ENCODE measurements at regions not wholly inside any gene's neighbourhood (a gene's known extent, or its start where the extent isn't known, plus 50 kb on each side); places are given as distances from the start of the nearest gene placed in this dataset.

GRCh38 chr4:147049946-147050345, 104.3 kb upstream of the TTC29 start:
- H3K36me3 Mint-ChIP-seq (ENCODE audit: low read depth, unreplicated experiment), result no peaks in the 10 kb centered on the region
- H3K27ac Mint-ChIP-seq (ENCODE audit: unreplicated experiment), result no peak overlapping the region
- DNase-seq (ENCODE audit: low spot score), result no peak
- no peaks in the 10 kb centered on the region for H3K4me1 Mint-ChIP-seq (ENCODE audit: unreplicated experiment)
- H3K27me3 Mint-ChIP-seq (ENCODE audit: unreplicated experiment), result no peaks in the 10 kb centered on the region
- no peaks in the 10 kb centered on the region for H3K9me3 Mint-ChIP-seq (ENCODE audit: unreplicated experiment)
- no peak for TF ChIP-seq CTCF (IDR thresholded peaks at IDR 0.05; ENCODE audit: unreplicated experiment)
- H3K4me3 Mint-ChIP-seq (ENCODE audit: unreplicated experiment), result no peak overlapping the region

- no peak for TF ChIP-seq CTCF (IDR thresholded peaks at IDR 0.05; ENCODE audit: unreplicated experiment)
- DNase-seq (ENCODE audit: low spot score), result no peak
- Mint-ChIP-seq H3K4me1 (ENCODE audit: unreplicated experiment) (no peaks in the 10 kb centered on the region), H3K9me3 (ENCODE audit: unreplicated experiment) (no peaks in the 10 kb centered on the region), H3K36me3 (ENCODE audit: low read depth, unreplicated experiment) (no peaks in the 10 kb centered on the region), H3K27ac (ENCODE audit: unreplicated experiment) (no peak overlapping the region), H3K4me3 (ENCODE audit: unreplicated experiment) (no peak overlapping the region), H3K27me3 (ENCODE audit: unreplicated experiment) (no peaks in the 10 kb centered on the region)
Measured at GRCh38 chr4:147050356-147050765, 104.7 kb upstream of the TTC29 start.

GRCh38 chr4:147052361-147052760, 106.7 kb upstream of the TTC29 start:
- H3K4me3 Mint-ChIP-seq (ENCODE audit: unreplicated experiment), result no peak overlapping the region
- no peaks in the 10 kb centered on the region for H3K27me3 Mint-ChIP-seq (ENCODE audit: unreplicated experiment)
- H3K36me3 Mint-ChIP-seq (ENCODE audit: low read depth, unreplicated experiment), result no peaks in the 10 kb centered on the region

GRCh38 chr4:147054228-147054872, 108.7 kb upstream of the TTC29 start:
- no peaks in the 10 kb centered on the region for H3K27me3 Mint-ChIP-seq (ENCODE audit: unreplicated experiment)
- no peak for TF ChIP-seq CTCF (IDR thresholded peaks at IDR 0.05; ENCODE audit: unreplicated experiment)
- no peak overlapping the region for H3K27ac Mint-ChIP-seq (ENCODE audit: unreplicated experiment)
- H3K36me3 Mint-ChIP-seq (ENCODE audit: low read depth, unreplicated experiment), result no peaks in the 10 kb centered on the region
- no peak for DNase-seq (ENCODE audit: low spot score)
- H3K9me3 Mint-ChIP-seq (ENCODE audit: unreplicated experiment), result no peaks in the 10 kb centered on the region
- no peak overlapping the region for H3K4me3 Mint-ChIP-seq (ENCODE audit: unreplicated experiment)
- peaks cover 10% of the 10 kb centered on the region for H3K4me1 Mint-ChIP-seq (ENCODE audit: unreplicated experiment)

More at GRCh38 chr4:147052361-147052760, 106.7 kb upstream of the TTC29 start:
- no peak for TF ChIP-seq CTCF (IDR thresholded peaks at IDR 0.05; ENCODE audit: unreplicated experiment)
- Mint-ChIP-seq H3K9me3 (ENCODE audit: unreplicated experiment) (no peaks in the 10 kb centered on the region), H3K4me1 (ENCODE audit: unreplicated experiment) (peaks cover 5% of the 10 kb centered on the region), H3K27ac (ENCODE audit: unreplicated experiment) (no peak overlapping the region)
- no peak for DNase-seq (ENCODE audit: low spot score)

- Mint-ChIP-seq H3K27me3 (ENCODE audit: unreplicated experiment) (no peaks in the 10 kb centered on the region), H3K4me3 (ENCODE audit: unreplicated experiment) (no peak overlapping the region), H3K27ac (ENCODE audit: unreplicated experiment) (no peak overlapping the region), H3K36me3 (ENCODE audit: low read depth, unreplicated experiment) (no peaks in the 10 kb centered on the region), H3K9me3 (ENCODE audit: unreplicated experiment) (no peaks in the 10 kb centered on the region), H3K4me1 (ENCODE audit: unreplicated experiment) (peaks cover 17% of the 10 kb centered on the region)
- TF ChIP-seq CTCF (IDR thresholded peaks at IDR 0.05; ENCODE audit: unreplicated experiment), result no peak
- no peak for DNase-seq (ENCODE audit: low spot score)
Measured at GRCh38 chr4:147056940-147057610, 111.4 kb upstream of the TTC29 start.

All from endothelial cell (in vitro differentiated cells).